SKM-1 (cell line): ENCODE measurements at regions not wholly inside any gene's neighbourhood (a gene's known extent, or its start where the extent isn't known, plus 50 kb on each side); places are given as distances from the start of the nearest gene placed in this dataset.
"Not testable (repeated sequence)": the region's sequence is repeated elsewhere in the genome, so short reads cannot be mapped to it uniquely, and the experiment has no call there.

ENCODE experiments used
- DNase-seq: peaks from one replicate; lab custom pipeline; 2025; ENCODE audit not compliant: unreplicated experiment; lab: John Stamatoyannopoulos, UW

GRCh38 chr6:8651998-8652397 is 216.7 kb upstream of the SLC35B3 start:
- no peak for DNase-seq

- DNase-seq, result no peak
Measured at GRCh38 chr6:8645212-8645611, 209.9 kb upstream of the SLC35B3 start.

GRCh38 chr6:8644306-8644705 is 209.0 kb upstream of the SLC35B3 start:
- no peak for DNase-seq

- no peak for DNase-seq
Measured at GRCh38 chr6:8642854-8643253, 207.5 kb upstream of the SLC35B3 start.

GRCh38 chr6:8642131-8642530 is 206.8 kb upstream of the SLC35B3 start:
- no peak for DNase-seq

GRCh38 chr6:8639928-8640649 is 204.7 kb upstream of the SLC35B3 start:
- no peak for DNase-seq

- no peak for DNase-seq
Measured at GRCh38 chr6:8637896-8638597, 202.7 kb upstream of the SLC35B3 start.

- no peak for DNase-seq
Measured at GRCh38 chr6:8633762-8634161, 198.4 kb upstream of the SLC35B3 start.

GRCh38 chr6:8628736-8629135 is 193.4 kb upstream of the SLC35B3 start:
- DNase-seq, result no peak

- no peak for DNase-seq
Measured at GRCh38 chr6:8628063-8628462, 192.7 kb upstream of the SLC35B3 start.

- DNase-seq, result peak; percentile 40
Measured at GRCh38 chr6:8627085-8627861, 191.9 kb upstream of the SLC35B3 start.

GRCh38 chr6:8624665-8625064 is 189.3 kb upstream of the SLC35B3 start:
- DNase-seq, result no peak

- DNase-seq, result no peak
Measured at GRCh38 chr6:8623441-8623840, 188.1 kb upstream of the SLC35B3 start.

GRCh38 chr6:8619853-8620252 is 184.5 kb upstream of the SLC35B3 start:
- DNase-seq, result no peak

GRCh38 chr6:8619408-8619807 is 184.1 kb upstream of the SLC35B3 start:
- DNase-seq, result not testable (repeated sequence)

- DNase-seq, result no peak
Measured at GRCh38 chr6:8608737-8609136, 173.4 kb upstream of the SLC35B3 start.

GRCh38 chr6:8589941-8590729 is 154.8 kb upstream of the SLC35B3 start:
- no peak for DNase-seq

GRCh38 chr6:8588176-8588575 is 152.8 kb upstream of the SLC35B3 start:
- no peak for DNase-seq

GRCh38 chr6:8583291-8583690 is 147.9 kb upstream of the SLC35B3 start:
- no peak for DNase-seq

- DNase-seq, result no peak
Measured at GRCh38 chr6:8579372-8579771, 144.0 kb upstream of the SLC35B3 start.

- no peak for DNase-seq
Measured at GRCh38 chr6:8578006-8578405, 142.7 kb upstream of the SLC35B3 start.
